K562 (cell line): ENCODE measurements at regions not wholly inside any gene's neighbourhood (a gene's known extent, or its start where the extent isn't known, plus 50 kb on each side); places are given as distances from the start of the nearest gene placed in this dataset.

Experiments used
- ATAC-seq: fragments of 200-7000 bp; cut with Tn5 transposase; 3 replicates; pipeline ENCODE4 v1.9.1; 2020; ENCODE audit warnings: moderate library complexity
- BruUV-seq: library from RNA; stranded (reverse); fragments of 400-500 nt; replicated peaks from 2 replicates; lab custom pipeline; 2021; lab: Mats Ljungman, UMichigan
- CTCF ChIA-PET: fragments of 300-600 bp; formaldehyde crosslinking; extraction: SDS; loops from one replicate; lab custom pipeline; 2021; ENCODE audit warnings: low intra/inter-chr PET ratio; lab: Yijun Ruan, JAX
- POLR2A ChIA-PET: fragments of 300-600, 350-650 bp; sonication (Branson Sonifier 250); formaldehyde crosslinking; extraction: SDS; loops from one replicate; lab custom pipeline; 2021; ENCODE audit warnings: antibody characterized with exemption, inconsistent platforms; lab: Yijun Ruan, JAX
- DNase-seq, 4 experiments: peaks; one replicate each; pipeline versions ENCODE4 v3.0.0 to v3.0.0-alpha.2; 2011 to 2018; ENCODE audit warnings: low spot score in 3 of 4, mixed read lengths in 3 of 4; ENCODE audit errors: extremely low read depth in 1 of 4
- FAIRE-seq: peaks from 2 replicates; lab custom pipeline; 2011; peaks lifted over from hg19 to GRCh38; lab: Jason Lieb, UNC
- H2AFZ ChIP-seq: 2 replicates; pipeline ENCODE4 v1.6.0; 2011; ENCODE audit warnings: low read depth, low read length, control low read depth, inconsistent platforms
- H3K27ac ChIP-seq: fragments of 200-600 bp; 3 replicates; pipeline ENCODE4 v1.8.0; 2011; ENCODE audit warnings: low read depth, mild to moderate bottlenecking, control low read depth, inconsistent platforms, low read length, moderate library complexity, mixed read lengths; ENCODE audit errors: extremely low read depth
- H3K27me3 ChIP-seq, 2 experiments: fragments of 300-600 bp in 1 of 2; 2 replicates in 1 of 2; 3 replicates in 1 of 2; pipeline versions ENCODE4 v1.6.0 to v1.8.0; 2011; ENCODE audit warnings: inconsistent platforms in 2 of 2, low read length in 2 of 2, mild to moderate bottlenecking in 1 of 2, mixed read lengths in 1 of 2, moderate library complexity in 1 of 2; ENCODE audit not compliant: control insufficient read depth in 2 of 2, insufficient read depth in 2 of 2
- H3K36me3 ChIP-seq: fragments of 300-600 bp; 3 replicates; pipeline ENCODE4 v1.8.0; 2011; ENCODE audit warnings: mild to moderate bottlenecking, low read length, inconsistent platforms; ENCODE audit not compliant: control insufficient read depth, insufficient read depth
- H3K4me1 ChIP-seq, 2 experiments: fragments of 200-600 bp in 1 of 2; replicated peaks in 1 of 2; 2 replicates in 1 of 2; 3 replicates in 1 of 2; pipeline versions ENCODE4 v1.5.1 to v1.8.0; 2011; ENCODE audit warnings: inconsistent platforms in 2 of 2, low read length in 2 of 2, mild to moderate bottlenecking in 1 of 2, mixed read lengths in 1 of 2, moderate library complexity in 1 of 2; ENCODE audit not compliant: control insufficient read depth in 2 of 2, insufficient read depth in 2 of 2
- H3K4me2 ChIP-seq: 2 replicates; pipeline ENCODE4 v1.6.1; 2011; ENCODE audit warnings: low read length, control low read depth, inconsistent platforms, mixed read lengths; ENCODE audit not compliant: insufficient read depth
- H3K4me3 ChIP-seq: fragments of 200-600 bp; sonication (generic), shearing (Covaris generic); 2 replicates; pipeline ENCODE4 v1.5.1; 2016; ENCODE audit warnings: control low read depth, inconsistent platforms
- H3K79me2 ChIP-seq: fragments of 200-600 bp; 3 replicates; pipeline ENCODE4 v1.8.0; 2011; ENCODE audit warnings: low read length, inconsistent platforms; ENCODE audit not compliant: control insufficient read depth, insufficient read depth
- H3K9ac ChIP-seq, 2 experiments: 2 replicates each; pipeline versions ENCODE4 v1.6.0 to v1.6.1; 2011; ENCODE audit warnings: low read depth in 2 of 2, low read length in 2 of 2, control low read depth in 1 of 2, inconsistent platforms in 1 of 2, mild to moderate bottlenecking in 1 of 2, mixed read lengths in 1 of 2; ENCODE audit not compliant: insufficient read depth in 1 of 2
- H3K9me1 ChIP-seq: one replicate; pipeline ENCODE4 v1.6.0; 2011; ENCODE audit warnings: inconsistent platforms, mild to moderate bottlenecking, low read length, moderate library complexity; ENCODE audit not compliant: control insufficient read depth, insufficient read depth
- H3K9me3 ChIP-seq: replicated peaks from 2 replicates; pipeline ENCODE4 v1.5.1; 2011; ENCODE audit warnings: low read depth, low read length, inconsistent platforms; ENCODE audit not compliant: control insufficient read depth, insufficient read depth
- H4K20me1 ChIP-seq: replicated peaks from 2 replicates; pipeline ENCODE4 v1.6.1; 2011; ENCODE audit warnings: low read length, inconsistent platforms, mixed read lengths; ENCODE audit not compliant: control insufficient read depth, insufficient read depth
- FOS ChIP-seq: IDR thresholded peaks from 3 replicates; pipeline ENCODE4 v1.6.1; 2011; ENCODE audit not compliant: insufficient read length; ENCODE audit errors: extremely low read depth
- NRF1 ChIP-seq, 2 experiments: fragments of 450-650 bp; IDR thresholded peaks in 1 of 2; conservative IDR thresholded peaks in 1 of 2; 2 replicates each; pipeline ENCODE4 v1.6.1; 2014; ENCODE audit warnings: mild to moderate bottlenecking in 2 of 2
- PHB ChIP-seq: fragments of 250-450 bp; sonication (Bioruptor Pico); IDR thresholded peaks from 2 replicates; pipeline ENCODE4 v1.5.0; 2021
- RCOR1 ChIP-seq, 2 experiments: IDR thresholded peaks; 2 replicates each; pipeline ENCODE4 v1.6.1; 2012; ENCODE audit warnings: low read depth in 2 of 2, low read length in 2 of 2, borderline replicate concordance in 1 of 2, improper control_type of control experiment in 1 of 2
- TBP ChIP-seq: optimal IDR thresholded peaks from 2 replicates; pipeline ENCODE3; 2011; ENCODE audit warnings: low read depth, low read length, improper control_type of control experiment
- WGBS: fragments of 100-300 bp; shearing (Covaris generic); methylation state at CpG from one replicate; pipeline ENCODE4 v1.1.6; 2016; ENCODE audit warnings: low coverage, mixed read lengths; ENCODE audit not compliant: insufficient coverage; ENCODE audit errors: missing lambda C conversion rate; 5-methylcytosine and 5-hydroxymethylcytosine counted together
- in situ Hi-C: fragments of 300-500 bp; cut with MboI; formaldehyde crosslinking; loops from 4 replicates; pipeline ENCODE4 v1.15.0; 2018; ENCODE audit warnings: inconsistent platforms, mixed read lengths
- intact Hi-C: fragments of 100-400 bp; cut with micrococcal nuclease; formaldehyde crosslinking; loops from 2 replicates; pipeline ENCODE4 v1.14.2; 2022

DNA sequence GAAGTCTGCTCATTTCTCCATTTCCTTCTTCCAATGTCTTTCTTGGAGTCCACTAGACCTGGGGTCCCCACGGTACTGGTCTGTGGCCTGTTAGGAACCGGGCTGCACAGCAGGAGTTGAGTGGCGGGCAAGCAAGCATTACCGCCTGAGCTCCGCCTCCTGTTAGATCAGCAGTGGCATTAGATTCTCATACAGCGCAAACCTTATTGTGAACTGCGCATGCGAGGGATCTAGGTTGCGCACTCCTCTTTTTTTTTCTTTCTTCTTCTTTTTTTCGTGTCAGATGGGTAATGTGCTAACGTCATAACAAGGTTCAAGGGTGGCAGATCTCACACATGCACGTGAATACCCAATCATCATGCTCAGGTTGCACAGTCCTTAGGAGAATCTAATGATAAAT, 53.1 kb upstream of the DLX2 start:
- H3K36me3 ChIP-seq = no peaks in the 10 kb centered on the region
- no peaks in the 10 kb centered on the region for H3K9me1 ChIP-seq
- H3K9ac ChIP-seq = no peak overlapping the region
- no peak for ATAC-seq
- intact Hi-C loops (no loop called here), in situ Hi-C loops (no loop called here)
- CTCF ChIA-PET = no interaction called here
- TF ChIP-seq RCOR1 (IDR thresholded peaks at IDR 0.05; ENCODE audit: borderline replicate concordance in 1 of 2, low read depth in 2 of 2, low read length in 2 of 2) (no peak), FOS (no peak), NRF1 (conservative IDR thresholded peaks at IDR 0.05 in 1 of 2, IDR thresholded peaks at IDR 0.05 in 1 of 2) (peak; percentile 68 to 75), PHB (no peak)
- H4K20me1 ChIP-seq = no peaks in the 10 kb centered on the region; the same call in 1 of the 2 replicates
- POLR2A ChIA-PET = interaction anchor here (0.6 kb wide), 1 partner anchor 21 kb away, joined by 4 read pairs; no protein-coding TSS in a partner anchor
- no peak for DNase-seq
- WGBS = 12% methylated on average over 12 of the region's 12 CpGs
- no peak for FAIRE-seq
- H3K4me3 ChIP-seq = no peak overlapping the region
- no peaks in the 10 kb centered on the region for H3K79me2 ChIP-seq
- H2AFZ ChIP-seq = no peak overlapping the region
- H3K27ac ChIP-seq = no peak overlapping the region
- peaks cover 27% of the 10 kb centered on the region in 2 experiments for H3K27me3 ChIP-seq
- no peak overlapping the region for H3K4me2 ChIP-seq
- no TSS peak for BruUV-seq
- no peaks in the 10 kb centered on the region for H3K4me1 ChIP-seq
- H3K9me3 ChIP-seq = no peaks in the 10 kb centered on the region

- no TSS peak for BruUV-seq
Observed at GRCh38 chr2:172160839-172161238, 58.1 kb upstream of the DLX2 start.

More at GRCh38 chr2:172160839-172161238, 58.1 kb upstream of the DLX2 start:
- ATAC-seq (no peak), FAIRE-seq (no peak), DNase-seq (no peak)
- WGBS = 0% methylated on average over 1 of the region's 1 CpG
- Histone ChIP-seq H3K4me1 (peaks cover 0 to 3% of the 10 kb centered on the region in 2 experiments; a peak in 1 of 5 replicates), H2AFZ (no peak overlapping the region), H4K20me1 (no peaks in the 10 kb centered on the region; the same call in 1 of the 2 replicates), H3K79me2 (no peaks in the 10 kb centered on the region), H3K9me1 (no peaks in the 10 kb centered on the region), H3K27ac (no peak overlapping the region), H3K9ac (no peak overlapping the region), H3K36me3 (no peaks in the 10 kb centered on the region), H3K9me3 (no peaks in the 10 kb centered on the region), H3K27me3 (peaks cover 16 to 37% of the 10 kb centered on the region in 2 experiments), H3K4me2 (no peak overlapping the region), H3K4me3 (no peak overlapping the region)
- in situ Hi-C loops = no loop called here
- TF ChIP-seq TBP = no peak
- POLR2A ChIA-PET = no interaction called here
- intact Hi-C loops = no loop called here
- CTCF ChIA-PET = no interaction called here
